Left lobe of liver (tissue), 2 donors: ENCODE measurements at regions not wholly inside any gene's neighbourhood (a gene's known extent, or its start where the extent isn't known, plus 50 kb on each side); places are given as distances from the start of the nearest gene placed in this dataset.
"Not testable (repeated sequence)": the region's sequence is repeated elsewhere in the genome, so short reads cannot be mapped to it uniquely, and the experiment has no call there.

Experiments used
- ATAC-seq: fragments of 200-7000 bp; cut with Tn5 transposase; one replicate; pipeline ENCODE4 v1.9.1; 2020; ENCODE audit warnings: mild to moderate bottlenecking, moderate library complexity
- DNase-seq: peaks from one replicate; pipeline ENCODE4 v3.0.0-alpha.2; 2020; ENCODE audit warnings: low spot score
- donor health status: DM: no; HTN: no; CAD: no; lungs with moderate emphysema.
- donor health status: DM: no; HTN: yes; CAD: no.

DNA sequence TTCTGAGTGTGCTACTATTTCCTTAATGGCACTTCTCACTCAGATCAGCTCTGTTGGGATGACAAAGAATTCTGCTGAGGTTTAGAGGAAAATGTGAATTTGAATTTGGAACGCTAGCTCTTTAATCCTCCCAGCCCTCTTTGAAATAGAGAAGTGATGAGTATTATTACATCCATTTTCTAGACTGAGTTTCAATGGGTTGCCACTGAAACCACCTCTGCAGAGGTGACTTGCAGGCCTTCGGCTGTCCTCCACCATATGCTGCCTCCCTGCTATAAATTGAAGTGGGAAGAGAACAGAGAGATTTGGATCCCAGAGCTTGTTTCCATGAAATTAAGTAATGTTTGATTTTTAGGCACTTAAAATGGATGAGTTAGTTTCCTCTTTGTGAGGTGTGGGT is 363.2 kb upstream of the SNX7 start:
- no peak for DNase-seq
- ATAC-seq = no peak

DNA sequence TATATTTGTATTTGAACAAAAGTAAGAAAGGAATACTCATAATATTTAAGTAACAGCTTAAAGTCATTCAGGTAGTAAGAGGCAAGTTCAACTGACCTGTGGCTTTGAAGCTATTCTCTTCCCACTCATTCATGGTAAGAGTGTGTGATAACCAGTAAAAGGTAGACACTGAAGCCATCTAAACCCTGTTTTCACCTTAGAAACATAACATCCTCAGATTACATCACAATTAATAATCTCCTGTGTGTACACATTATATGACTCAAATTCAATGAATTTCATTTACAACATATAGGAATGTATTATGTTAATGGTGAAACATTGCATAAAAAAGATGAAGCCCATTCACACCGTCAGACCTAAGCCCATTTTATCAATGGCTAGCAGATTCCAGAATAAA is 364.8 kb upstream of the SNX7 start:
- DNase-seq (no peak), ATAC-seq (no peak)

DNA sequence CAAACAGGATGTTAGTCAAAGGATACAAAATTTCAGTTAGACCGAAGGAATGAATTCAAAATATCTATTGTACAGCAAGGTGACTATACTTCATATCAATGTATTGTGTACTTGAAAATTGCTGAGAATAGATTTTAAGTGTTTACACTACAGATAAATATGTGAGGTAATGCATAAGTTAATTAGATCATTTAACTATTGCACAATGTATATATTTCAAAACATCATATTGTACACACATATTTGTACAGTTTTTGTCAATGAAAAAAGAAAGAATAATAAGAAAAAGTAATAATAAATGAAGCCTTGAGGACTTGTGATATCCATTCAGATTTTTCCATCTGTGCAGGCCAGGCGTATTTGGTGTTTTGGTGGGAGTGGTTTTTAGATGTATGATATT is 367.4 kb upstream of the SNX7 start:
- ATAC-seq (no peak), DNase-seq (no peak)

DNA sequence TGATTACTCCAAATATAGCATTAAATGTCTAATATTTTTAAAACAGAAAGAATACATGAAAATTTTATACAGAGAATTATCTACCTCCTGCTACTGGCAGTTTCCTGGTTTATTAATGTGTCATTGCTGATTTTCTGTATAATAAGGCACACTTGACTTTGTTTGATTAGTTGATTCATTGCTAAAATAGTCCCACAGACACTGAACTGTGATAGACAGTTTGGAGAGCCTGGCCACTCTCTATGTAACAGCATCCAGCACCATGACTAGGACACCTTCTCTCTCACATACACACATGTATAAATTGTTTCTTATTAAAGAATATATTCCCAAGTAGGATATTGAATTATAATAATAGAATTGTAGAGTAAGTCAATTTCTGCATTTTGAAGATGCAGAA is 368.5 kb upstream of the SNX7 start:
- ATAC-seq (no peak), DNase-seq (no peak)

DNA sequence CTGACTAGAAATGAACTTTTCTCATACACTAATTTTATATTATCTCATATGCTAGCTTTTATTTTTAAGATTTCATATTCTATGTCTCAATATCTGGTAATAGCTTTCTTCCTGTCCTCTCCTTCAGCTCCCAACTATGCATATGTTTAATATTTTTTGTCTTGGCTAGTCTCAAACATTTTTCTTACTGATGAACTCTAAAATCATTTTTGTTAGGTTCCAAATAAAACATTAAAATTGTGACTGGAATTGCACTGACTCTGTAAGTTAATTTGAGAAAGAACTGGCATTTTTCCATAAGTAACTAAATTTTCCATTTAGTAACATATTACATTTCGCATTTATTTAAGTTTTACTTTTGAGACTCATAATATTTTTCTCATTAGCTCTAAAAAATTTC is 368.5 kb upstream of the DPYD start:
- DNase-seq (no peak), ATAC-seq (no peak)

DNA sequence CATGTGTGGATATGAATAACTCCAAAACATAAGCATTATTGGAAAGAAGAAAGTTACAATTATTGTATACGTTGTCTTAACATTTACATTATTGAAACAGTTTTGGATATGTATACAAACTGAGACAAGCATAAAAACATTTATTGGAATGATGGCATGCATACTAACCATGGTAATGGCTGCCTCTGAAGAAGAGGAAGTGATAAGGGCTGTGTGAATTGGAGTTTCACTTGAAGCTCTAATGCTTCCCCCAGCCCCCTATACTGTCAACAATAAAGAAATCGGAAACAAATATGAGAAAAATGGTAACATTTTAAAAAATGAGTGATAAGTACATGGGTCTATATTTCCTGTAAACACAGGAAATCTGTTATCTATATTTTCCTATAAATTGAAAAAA is 367.7 kb upstream of the DPYD start:
- ATAC-seq = no peak
- no peak for DNase-seq

DNA sequence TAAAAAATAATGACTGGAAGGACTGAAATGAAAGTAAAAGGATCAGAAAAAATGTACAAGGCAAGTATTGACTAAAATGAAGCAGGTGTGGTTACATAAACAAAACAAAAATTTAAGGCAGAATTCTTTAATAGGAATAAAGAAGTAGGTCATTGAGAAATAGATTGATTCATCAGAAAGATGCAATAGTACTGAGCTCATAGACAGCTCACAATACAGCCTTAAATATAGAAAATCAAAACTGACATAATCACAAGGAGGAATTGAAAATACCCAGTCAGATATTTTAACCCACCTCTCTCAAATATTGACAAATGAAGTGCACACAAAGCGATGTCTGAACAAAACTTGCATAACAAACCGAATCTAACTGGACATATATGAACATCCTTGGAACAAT is 366.8 kb upstream of the DPYD start:
- DNase-seq (no peak), ATAC-seq (no peak)

DNA sequence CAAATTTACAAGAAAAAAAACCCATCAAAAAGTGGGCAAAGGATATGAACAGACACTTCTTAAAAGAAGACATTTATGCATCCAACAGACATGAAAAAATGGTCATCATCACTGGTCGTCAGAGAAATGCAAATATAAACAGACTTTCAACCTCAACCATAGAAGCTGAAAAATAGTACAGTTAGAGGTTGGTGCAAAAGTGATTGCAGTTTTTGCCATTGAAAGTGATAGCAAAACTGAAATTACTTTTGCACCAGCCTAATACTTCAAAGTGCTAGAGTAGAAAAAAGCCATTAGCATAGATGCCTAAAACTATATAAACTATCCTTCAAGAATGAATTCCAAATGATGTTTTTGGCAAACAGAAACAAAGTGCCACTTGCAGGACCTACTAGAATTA is 365.8 kb upstream of the DPYD start:
- ATAC-seq (no peak), DNase-seq (no peak)

DNA sequence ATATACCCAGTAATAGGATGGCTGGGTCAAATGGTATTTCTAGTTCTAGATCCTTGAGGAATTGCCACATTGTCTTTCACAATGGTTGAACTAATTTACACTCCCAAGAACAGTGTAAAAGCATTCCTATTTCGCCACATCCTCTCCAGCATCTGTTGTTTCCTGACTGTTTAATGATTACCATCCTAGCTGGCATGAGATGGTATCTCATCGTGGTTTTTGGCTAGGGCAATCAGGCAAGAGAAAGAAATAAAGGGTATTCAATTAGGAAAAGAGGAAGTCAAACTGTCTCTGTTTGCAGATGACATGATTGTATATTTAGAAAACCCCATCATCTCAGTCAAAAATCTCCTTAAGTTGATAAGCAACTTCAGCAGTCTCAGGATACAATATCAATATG is 364.5 kb upstream of the DPYD start:
- ATAC-seq, DNase-seq: not testable (repeated sequence)

DNA sequence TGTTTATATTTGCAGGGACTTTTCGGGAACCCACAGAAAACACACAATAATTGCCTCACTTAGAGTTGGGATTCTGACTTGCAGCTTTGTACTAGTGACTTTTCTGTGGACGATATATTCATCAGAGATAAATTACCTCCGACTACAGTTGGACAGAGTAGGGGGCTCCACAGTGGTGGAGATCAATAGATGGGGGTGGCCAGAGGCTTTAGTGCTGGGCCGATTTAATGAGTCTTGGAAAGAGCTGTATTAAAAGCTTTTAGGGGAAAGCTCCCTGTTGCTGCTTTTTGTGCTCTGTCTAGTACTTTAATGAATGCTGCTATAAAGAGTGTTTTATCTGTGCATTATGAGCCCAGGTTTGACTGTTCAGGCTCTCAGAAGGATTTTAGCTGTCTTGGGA is 359.2 kb upstream of the DPYD start:
- ATAC-seq (no peak), DNase-seq (no peak)

DNA sequence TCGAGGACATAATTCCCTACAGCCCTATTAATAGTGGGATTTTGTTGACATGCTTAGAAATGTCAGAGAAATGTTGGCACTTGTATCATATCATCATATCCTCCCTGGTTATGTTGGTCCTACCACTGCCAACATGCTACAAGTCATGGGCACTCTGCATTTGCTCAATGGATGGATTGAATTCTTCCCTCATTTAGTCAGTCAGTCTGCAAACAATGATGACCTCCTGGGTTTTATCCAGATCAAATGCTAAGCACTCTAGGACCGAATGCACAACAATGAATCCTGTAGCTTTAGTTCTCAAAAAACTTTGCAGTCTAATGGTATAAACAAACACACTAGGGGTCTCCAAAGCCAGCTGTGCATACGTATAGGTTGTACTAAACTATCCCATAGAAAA is 357.2 kb upstream of the DPYD start:
- ATAC-seq = no peak

DNA sequence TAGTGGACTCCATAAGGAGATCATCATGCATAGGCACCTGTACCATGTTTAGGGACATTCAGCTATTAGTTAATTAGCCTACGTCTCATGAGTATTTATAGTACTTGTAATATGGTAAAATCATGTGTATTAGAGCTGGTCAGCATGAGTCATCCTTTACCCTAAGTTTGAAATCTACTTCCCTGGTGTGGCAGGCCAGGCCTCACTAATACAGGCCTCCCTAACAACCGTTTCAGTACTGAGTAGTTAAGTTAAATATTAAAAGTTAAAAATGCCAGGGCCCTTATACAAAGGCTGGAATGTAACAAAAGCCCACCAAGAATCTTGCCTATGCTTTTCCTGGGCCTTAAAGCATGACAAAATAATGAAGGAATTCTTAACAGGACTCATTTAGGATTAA is 356.3 kb upstream of the DPYD start:
- ATAC-seq = no peak
- no peak for DNase-seq

More for the DNA sequence above, 357.2 kb upstream of the DPYD start:
- no peak for DNase-seq

DNA sequence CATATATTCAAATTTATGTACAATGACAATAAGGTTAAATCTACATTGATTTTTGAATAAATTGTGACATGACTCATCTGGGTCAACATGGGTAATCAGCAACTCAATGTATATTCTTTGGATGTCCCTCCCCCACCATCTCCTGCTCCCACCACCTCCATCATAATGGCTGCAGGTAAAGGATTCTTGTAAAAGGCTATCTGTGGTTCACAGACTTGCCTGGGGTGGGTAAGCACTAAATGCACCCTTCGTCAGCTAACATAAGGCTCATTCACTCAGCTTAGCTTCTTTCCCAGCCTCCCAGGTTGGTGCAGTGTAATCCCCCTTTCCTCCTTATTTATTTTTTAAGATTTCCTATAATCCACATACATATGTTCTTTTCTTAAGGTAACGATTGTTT is 355.7 kb upstream of the DPYD start:
- DNase-seq (no peak), ATAC-seq (no peak)

DNA sequence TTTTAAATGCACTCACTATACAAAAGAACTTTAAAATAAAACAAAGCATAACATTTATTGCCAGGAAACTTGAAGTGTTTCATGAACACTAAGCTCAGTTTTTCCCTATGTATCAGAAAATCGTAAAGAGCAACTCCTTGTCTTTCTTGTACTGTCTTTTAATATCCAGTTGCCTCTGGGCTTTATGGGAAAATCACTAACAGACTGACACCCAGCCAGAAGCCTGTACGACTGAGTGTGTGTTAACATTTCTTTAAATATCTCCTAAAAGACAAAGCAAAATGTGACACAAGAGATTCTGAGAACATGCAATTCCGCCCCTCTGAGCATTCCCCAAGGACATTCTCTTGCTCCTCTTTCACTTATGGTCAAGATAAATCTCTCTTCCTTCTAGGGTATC is 347.5 kb upstream of the DPYD start:
- ATAC-seq (no peak), DNase-seq (no peak)

DNA sequence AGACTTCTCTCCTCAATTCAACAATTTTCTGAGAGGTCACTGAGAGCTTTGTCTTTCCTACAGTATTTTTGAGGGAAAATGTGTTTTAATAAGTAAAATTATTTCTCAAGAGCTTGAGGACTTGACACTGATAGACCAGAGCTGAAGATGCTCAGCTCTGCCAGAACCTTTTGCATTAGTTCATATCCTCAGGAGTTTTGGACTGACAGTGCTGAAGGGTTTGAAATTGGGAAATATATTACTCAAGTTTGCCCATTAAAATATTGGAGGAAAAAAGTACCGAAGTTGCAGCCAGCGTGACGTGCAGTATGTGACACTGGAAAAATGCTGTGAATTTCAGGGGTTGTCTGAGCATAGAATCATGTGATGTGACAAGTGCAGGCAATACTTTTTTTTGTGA is 346.6 kb upstream of the DPYD start:
- DNase-seq (no peak), ATAC-seq (no peak)

DNA sequence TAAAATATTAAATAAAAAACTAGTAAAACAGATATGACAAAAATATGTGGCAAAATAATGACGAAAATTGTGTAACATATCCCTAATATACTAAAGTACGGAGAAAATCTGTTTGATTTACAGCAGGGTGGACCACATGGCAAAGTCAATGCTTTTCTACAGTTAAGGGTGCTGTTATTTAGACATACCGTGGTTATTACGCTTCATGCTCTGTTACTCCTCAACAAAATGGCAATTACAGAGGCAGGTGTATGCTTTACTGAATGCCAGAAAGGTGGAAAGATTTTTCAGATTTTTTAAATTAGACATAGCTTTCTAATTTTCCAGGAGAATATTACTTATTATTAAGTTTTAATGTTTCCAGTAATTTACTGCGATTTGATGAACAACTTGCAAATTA is 343.9 kb upstream of the DPYD start:
- ATAC-seq = no peak
- no peak for DNase-seq

DNA sequence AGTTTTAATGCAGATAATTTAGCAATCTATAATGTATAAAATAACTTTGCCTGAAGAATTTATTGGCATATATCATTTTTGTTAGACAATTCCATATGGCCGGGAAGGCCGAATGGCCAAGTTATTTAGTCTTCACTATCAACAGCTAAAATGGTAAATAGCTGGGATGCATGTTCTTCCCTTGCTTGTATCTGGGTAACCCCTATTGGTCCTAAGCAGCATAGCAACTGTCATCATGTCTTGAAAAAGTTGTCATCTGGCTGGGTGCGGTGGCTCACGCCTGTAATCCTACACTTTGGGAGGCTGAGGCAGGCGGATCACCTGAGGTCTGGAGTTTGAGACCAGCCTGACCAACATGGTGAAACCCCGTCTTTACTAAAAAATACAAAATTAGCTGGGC is 340.0 kb upstream of the DPYD start:
- no peak for ATAC-seq
- DNase-seq = no peak

DNA sequence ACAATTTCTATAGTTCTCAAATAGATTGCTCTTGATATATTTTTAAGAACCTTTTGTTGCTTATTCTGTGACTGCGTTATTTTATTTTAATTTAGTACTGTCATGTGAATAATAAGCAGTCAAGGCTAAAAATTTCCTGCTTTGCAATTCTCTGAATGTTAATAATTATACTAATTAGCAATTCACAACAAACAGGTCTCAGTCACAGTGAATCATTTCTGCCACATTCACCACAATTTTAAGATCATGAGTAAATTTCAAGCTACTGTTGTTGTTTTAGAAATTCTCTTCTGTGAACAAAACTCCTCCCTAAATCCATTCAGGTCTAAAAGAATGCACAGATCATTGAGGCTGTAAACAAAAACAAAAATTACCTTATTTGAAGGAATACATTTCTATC is 339.6 kb upstream of the DPYD start:
- no peak for DNase-seq
- no peak for ATAC-seq

DNA sequence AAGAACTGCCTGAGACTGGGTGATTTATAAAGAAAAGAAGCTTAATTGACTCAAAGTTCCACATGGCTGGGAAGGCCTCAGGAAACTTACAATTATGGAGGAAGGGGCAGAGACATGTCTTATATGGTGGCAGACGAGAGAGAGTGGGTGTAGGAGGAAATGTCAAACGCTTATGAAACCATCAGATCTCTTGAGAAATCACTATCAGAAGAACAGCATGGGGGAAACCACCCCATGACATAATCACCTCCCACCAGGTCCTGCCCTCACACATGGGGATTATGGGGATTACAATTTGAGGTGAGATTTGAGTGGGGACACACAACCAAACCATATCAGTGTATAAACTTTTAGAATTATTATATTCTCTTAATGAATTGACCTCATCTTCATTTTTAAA is 335.9 kb upstream of the DPYD start:
- no peak for ATAC-seq
- no peak for DNase-seq

DNA sequence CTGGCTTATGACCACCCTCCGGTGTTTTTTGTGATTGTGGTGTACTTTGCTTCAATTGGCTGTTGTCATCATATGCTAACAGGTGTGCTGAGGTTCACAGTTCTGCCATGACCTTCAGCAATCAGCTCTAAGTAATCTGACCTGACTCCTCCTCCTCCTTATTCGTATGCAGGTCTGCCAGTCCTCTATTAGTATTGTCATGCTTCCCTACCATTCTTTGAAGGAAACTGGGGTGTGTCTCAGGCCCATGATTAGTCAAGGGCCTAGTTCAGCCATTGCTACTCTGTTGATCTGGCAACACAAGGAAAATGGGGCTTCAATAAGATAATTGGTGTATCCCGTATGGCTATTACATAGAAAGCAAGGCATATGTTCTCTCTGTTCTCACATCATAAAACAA is 332.3 kb upstream of the DPYD start:
- no peak for DNase-seq
- no peak for ATAC-seq

DNA sequence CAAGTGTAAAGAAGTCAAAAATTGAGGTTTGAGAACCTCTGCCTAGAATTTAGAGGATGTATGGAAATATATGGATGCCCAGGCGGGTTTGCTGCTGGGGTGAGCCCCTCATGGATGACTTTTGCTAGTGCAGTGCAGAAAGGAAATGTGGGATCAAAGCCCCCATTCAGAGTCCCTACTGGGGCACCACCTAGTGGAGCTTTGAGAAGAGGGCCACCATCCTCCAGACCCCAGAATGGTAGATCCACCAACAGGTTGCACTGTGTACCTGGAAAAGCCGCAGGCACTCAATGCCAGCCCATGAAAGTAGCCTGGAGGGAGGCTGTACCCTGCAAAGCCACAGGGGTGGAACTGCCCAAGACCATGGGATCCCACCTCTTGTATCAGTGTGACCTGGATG is 330.7 kb upstream of the DPYD start:
- DNase-seq = no peak

DNA sequence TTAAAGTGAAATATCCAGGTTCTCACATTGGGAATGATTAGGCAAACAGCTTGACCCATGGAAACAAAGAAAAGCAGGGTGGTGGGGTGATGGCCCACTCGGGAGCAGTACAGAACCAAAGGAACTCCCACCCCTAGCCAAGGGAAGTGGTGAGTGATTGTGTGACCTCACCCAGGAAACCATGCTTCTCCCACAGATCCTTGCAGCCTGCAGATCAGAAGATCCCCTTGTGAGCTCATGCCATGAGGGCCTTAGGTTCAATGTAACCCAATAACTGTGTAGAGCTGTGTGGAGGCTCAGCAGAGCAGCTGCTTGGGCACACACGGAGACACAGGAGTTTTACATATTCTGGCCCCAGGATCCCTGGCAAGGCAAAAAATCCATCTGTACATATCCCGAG is 311.8 kb upstream of the DPYD start:
- DNase-seq (no peak), ATAC-seq (no peak)

More for the DNA sequence above, 330.7 kb upstream of the DPYD start:
- no peak for ATAC-seq

DNA sequence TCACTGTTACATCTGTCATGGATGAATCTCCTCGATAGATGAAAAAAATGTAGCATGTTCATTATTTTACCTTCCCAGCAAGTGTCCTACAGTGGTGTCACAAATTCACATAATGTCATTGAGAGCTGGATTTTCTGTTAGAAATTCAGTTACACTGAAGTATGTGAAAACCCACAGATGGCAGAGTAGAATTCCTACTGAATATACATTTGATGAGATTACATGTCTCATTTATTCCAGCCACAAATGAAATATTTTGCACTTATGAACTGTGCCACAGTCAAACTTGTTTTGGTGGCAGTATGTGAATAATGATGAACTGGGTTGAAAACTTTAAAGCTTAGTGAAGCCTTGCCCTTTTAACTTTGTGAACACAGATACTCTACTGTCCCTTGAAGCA is 301.9 kb upstream of the DPYD start:
- DNase-seq (no peak), ATAC-seq (no peak)

DNA sequence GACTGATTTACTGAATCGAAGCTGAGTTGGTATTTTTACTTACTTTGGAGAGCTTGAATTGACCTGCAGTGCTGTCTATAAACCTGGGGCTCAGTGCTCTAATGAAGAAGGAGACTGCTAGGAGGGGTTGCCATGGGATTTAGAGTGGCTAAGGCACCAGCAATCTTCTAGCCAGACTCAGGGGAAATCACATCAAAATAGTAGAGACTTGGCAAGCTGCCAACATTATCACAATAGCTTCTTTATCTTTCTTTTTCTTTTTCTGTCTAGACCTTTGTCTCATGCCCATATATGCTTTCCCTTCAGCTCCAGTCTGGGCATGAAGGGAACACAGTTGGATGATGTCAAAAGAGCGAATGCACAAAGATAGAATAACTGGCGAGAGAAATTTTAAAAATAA is 301.1 kb upstream of the DPYD start:
- ATAC-seq = no peak
- DNase-seq = no peak
